ENCODE measurements at regions not wholly inside any gene's neighbourhood (a gene's known extent, or its start where the extent isn't known, plus 50 kb on each side); places are given as distances from the start of the nearest gene placed in this dataset.

DNA sequence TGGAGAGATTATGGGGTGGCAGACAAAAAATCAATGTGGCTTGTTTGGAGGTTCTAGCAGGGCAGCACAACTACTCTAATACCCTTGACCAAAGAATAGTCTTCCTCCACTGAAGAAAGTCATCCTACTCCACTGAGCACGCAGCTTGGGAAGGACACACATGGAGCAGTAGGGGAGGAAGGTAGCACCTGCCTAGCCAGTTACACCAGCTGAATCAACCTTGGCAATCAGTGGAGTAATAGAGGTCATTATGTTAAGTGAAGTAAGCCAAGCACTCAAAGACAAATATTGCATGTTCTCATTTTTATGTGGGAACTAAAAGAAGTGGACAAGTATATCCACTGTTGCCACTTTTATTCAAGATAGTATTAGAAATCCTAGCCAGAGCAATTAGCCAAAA lies 555.8 kb upstream of the ALCAM start:
- ChIA-PET SMC1A (ENCODE audit: uncharacterized antibody, unreplicated experiment) (no interaction called here), CTCF (no interaction called here), POLR2A (no interaction called here), RAD21 (ENCODE audit: unreplicated experiment) (no interaction called here)
- H3K79me2 ChIP-seq (ENCODE audit: control insufficient read depth, insufficient read depth, low read length): no peaks in the 10 kb centered on the region
- H3K4me3 ChIP-seq: no peak overlapping the region
- H3K9me3 ChIP-seq (replicated peaks; ENCODE audit: control insufficient read depth, insufficient read depth, low read length): no peaks in the 10 kb centered on the region
- 0% methylated on average over 1 of the region's 1 CpG for WGBS (ENCODE audit: insufficient coverage, insufficient replicate concordance, low lambda C conversion rate, missing lambda C conversion rate)
- intact Hi-C loops (cut with micrococcal nuclease; ENCODE audit: unreplicated experiment): no loop called here
- no peak overlapping the region for H3K9ac ChIP-seq (ENCODE audit: control insufficient read depth, insufficient read depth, low read length)
- DNase-seq (ENCODE audit: low read depth, low spot score) (no peak), ATAC-seq (no peak), FAIRE-seq (no peak)
- H4K20me1 ChIP-seq (ENCODE audit: control insufficient read depth, insufficient read depth): no peaks in the 10 kb centered on the region
- no peaks in the 10 kb centered on the region for H3K36me3 ChIP-seq (ENCODE audit: control insufficient read depth in 2 of 2, insufficient read depth in 2 of 2, low read length in 1 of 2)
- BruUV-seq (replicated peaks): no TSS peak
- H3K4me1 ChIP-seq (ENCODE audit: control insufficient read depth, insufficient read depth, low read length): no peaks in the 10 kb centered on the region
- no peak overlapping the region for H2AFZ ChIP-seq (ENCODE audit: control insufficient read depth, low read depth, low read length)
- no peaks in the 10 kb centered on the region for H3K27me3 ChIP-seq (replicated peaks in 1 of 2; ENCODE audit: control insufficient read depth in 2 of 2, insufficient read depth in 2 of 2, low read length in 1 of 2)
- in situ Hi-C loops (cut with MboI): no loop called here
- no peak overlapping the region for H3K4me2 ChIP-seq (ENCODE audit: control insufficient read depth, insufficient read depth)
- TF ChIP-seq TAF1 (IDR thresholded peaks at IDR 0.05; ENCODE audit: borderline replicate concordance, low read depth, low read length) (no peak), ASH2L (IDR thresholded peaks at IDR 0.05; ENCODE audit: borderline replicate concordance, low read depth) (no peak), ETV6 (conservative IDR thresholded peaks at IDR 0.05 in 1 of 2, IDR thresholded peaks at IDR 0.05 in 1 of 2; ENCODE audit: borderline replicate concordance in 1 of 2, low read depth in 1 of 2) (no peak), HDGF (IDR thresholded peaks at IDR 0.05) (no peak)
- H3K27ac ChIP-seq (ENCODE audit: control insufficient read depth, insufficient read depth): no peak overlapping the region

DNA sequence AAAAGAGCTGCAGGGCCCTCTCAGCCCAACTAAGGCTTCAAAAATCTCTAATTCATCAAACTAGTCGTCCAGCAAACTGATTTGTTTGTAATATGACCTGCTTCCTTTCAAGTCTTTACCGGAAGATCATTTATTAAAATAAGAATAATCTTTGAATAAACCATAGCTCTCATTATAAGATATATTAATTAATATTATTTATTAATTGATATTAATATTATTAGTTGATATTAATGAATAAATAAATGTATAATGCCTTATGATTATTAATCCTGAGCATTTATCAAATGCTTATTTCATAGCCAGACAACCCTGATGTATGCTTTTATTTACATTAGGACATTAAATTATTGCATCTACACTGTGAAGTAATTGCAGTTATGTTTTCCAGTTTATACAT lies 550.7 kb upstream of the ALCAM start:
- DNase-seq (ENCODE audit: low read depth, low spot score) (no peak), FAIRE-seq (no peak), ATAC-seq (no peak)
- WGBS (ENCODE audit: insufficient coverage, insufficient replicate concordance, low lambda C conversion rate, missing lambda C conversion rate): 46% methylated on average over 2 of the region's 2 CpGs
- intact Hi-C loops (cut with micrococcal nuclease; ENCODE audit: unreplicated experiment): no loop called here
- no peaks in the 10 kb centered on the region for H3K27me3 ChIP-seq (replicated peaks in 1 of 2; ENCODE audit: control insufficient read depth in 2 of 2, insufficient read depth in 2 of 2, low read length in 1 of 2)
- H3K4me3 ChIP-seq: no peak overlapping the region
- in situ Hi-C loops (cut with MboI): no loop called here
- ChIA-PET POLR2A (no interaction called here), SMC1A (ENCODE audit: uncharacterized antibody, unreplicated experiment) (interaction anchor here (1.1 kb wide), 1 partner anchor 9 kb away, joined by 3 read pairs; no protein-coding TSS in a partner anchor), RAD21 (ENCODE audit: unreplicated experiment) (no interaction called here), CTCF (interaction anchor here (1.1 kb wide), 1 partner anchor 10 kb away, joined by 3 read pairs; no protein-coding TSS in a partner anchor)
- no peak overlapping the region for H3K4me2 ChIP-seq (ENCODE audit: control insufficient read depth, insufficient read depth)
- no peaks in the 10 kb centered on the region for H4K20me1 ChIP-seq (ENCODE audit: control insufficient read depth, insufficient read depth)
- no peak overlapping the region for H3K9ac ChIP-seq (ENCODE audit: control insufficient read depth, insufficient read depth, low read length)
- BruUV-seq (replicated peaks): no TSS peak
- TF ChIP-seq ZNF24 (IDR thresholded peaks at IDR 0.05): no peak
- TF ChIP-seq IRF4 (IDR thresholded peaks at IDR 0.05; ENCODE audit: low read depth, low read length): no peak
- TF ChIP-seq EZH2 (IDR thresholded peaks at IDR 0.05; ENCODE audit: borderline replicate concordance, control insufficient read depth, low read depth, low read length): no peak
- no peak for TF ChIP-seq YBX1 (IDR thresholded peaks at IDR 0.05)
- no peak for TF ChIP-seq SMC3 (IDR thresholded peaks at IDR 0.05; ENCODE audit: borderline replicate concordance, low read length)
- TF ChIP-seq, protein P1, sequence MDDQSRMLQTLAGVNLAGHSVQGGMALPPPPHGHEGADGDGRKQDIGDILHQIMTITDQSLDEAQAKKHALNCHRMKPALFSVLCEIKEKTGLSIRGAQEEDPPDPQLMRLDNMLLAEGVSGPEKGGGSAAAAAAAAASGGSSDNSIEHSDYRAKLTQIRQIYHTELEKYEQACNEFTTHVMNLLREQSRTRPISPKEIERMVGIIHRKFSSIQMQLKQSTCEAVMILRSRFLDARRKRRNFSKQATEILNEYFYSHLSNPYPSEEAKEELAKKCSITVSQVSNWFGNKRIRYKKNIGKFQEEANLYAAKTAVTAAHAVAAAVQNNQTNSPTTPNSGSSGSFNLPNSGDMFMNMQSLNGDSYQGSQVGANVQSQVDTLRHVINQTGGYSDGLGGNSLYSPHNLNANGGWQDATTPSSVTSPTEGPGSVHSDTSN (IDR thresholded peaks at IDR 0.05; ENCODE audit: insufficient replicate concordance, low read depth, low read length): no peak
- no peaks in the 10 kb centered on the region for H3K79me2 ChIP-seq (ENCODE audit: control insufficient read depth, insufficient read depth, low read length)
- H3K4me1 ChIP-seq (ENCODE audit: control insufficient read depth, insufficient read depth, low read length): no peaks in the 10 kb centered on the region
- H3K9me3 ChIP-seq (replicated peaks; ENCODE audit: control insufficient read depth, insufficient read depth, low read length): no peaks in the 10 kb centered on the region
- no peak overlapping the region for H3K27ac ChIP-seq (ENCODE audit: control insufficient read depth, insufficient read depth)
- H2AFZ ChIP-seq (ENCODE audit: control insufficient read depth, low read depth, low read length): no peak overlapping the region
- no peaks in the 10 kb centered on the region for H3K36me3 ChIP-seq (ENCODE audit: control insufficient read depth in 2 of 2, insufficient read depth in 2 of 2, low read length in 1 of 2)
